ENCODE measurements at regions not wholly inside any gene's neighbourhood (a gene's known extent, or its start where the extent isn't known, plus 50 kb on each side); places are given as distances from the start of the nearest gene placed in this dataset.
A peak's percentile ranks its signal among the peaks of the same experiment; 100 is the strongest.

DNA sequence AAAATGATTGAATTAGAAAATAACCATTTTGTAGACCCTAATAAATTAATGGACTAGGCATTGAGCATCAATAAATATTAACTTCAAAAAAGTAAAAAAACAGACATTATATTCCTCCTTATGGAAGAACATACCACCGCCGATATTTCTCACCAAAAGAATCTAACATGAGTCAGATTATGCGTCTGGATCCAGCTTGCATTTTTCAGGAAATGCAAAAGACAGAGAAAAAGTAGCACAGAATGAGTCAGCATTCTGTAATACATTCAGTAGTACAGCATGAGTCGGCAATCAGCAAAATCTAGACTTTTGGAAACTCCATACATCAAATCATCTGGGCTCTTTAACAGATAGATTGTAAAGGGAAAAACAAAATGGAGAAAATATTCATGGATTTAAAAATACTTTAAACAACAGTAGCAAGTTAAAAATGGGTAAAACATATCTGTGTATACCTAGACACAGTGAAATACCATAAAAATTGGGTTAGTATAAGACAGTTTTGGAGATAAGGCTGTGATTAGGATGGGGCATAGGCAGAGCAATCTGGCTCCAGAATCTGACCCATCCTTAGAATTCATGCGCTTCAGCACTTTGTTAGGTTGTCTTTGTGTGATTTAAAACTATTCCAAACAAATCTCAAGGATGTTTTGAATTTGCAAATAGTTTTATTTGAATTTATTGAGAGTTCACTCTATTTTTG lies 633.0 kb upstream of the FAM241A start:
- peak; percentile 27 for DNase-seq

DNA sequence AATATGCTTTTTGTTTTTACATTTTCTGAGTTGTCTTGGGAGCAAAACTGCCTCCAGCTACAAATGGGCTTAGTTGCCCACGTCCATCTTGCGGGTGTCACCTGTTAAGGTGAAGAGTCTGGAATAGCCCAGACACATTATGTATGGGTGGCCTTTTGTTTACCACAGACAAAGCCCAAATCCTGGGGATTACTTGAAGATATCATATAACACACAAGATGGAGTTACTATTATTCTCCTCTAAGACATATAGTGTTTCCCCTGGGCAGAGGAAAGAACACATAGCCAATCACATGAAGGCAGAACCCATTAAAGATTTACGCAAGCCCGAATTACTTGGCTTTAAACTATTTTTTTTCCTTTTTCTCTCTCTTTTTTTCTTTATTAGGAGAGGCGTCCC lies 625.6 kb upstream of the FAM241A start:
- DNase-seq: no peak

DNA sequence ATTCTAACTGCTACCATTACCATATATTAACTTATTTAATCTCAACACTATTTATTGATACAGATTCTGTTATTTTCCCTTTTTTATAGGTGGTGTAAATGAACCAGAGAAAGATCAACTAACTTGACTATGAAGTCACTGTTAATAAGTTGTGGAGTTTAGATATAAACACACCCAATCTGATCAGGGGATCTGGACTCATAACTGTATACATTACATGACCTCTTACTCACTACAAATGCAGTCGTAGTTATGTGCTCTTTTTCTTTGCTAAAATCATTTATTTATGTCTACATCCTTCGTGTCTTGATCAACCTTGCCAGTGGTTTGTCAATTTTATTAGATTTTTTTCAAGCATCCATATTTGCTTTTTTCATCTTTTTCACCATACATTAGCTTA lies 614.8 kb upstream of the FAM241A start:
- DNase-seq: no peak

DNA sequence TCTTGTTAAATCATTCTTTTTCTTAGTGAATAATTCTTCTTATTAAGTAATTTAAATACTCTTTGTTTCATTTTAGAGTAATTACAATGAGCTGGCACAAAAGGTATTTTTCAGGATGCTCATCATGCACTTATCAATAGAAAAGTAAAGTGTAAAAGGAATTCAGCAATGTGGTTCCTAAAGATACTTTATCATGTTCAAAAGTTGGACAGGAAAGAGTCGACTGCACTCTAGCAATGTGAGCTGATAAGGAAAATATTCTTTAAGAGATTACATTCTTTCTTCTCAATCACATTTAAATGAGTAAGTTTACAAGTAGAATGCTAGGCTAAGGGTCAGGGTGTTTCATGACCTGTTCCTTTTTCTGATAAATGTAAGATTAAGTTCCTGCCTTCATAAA lies 609.5 kb upstream of the FAM241A start:
- no peak for DNase-seq

DNA sequence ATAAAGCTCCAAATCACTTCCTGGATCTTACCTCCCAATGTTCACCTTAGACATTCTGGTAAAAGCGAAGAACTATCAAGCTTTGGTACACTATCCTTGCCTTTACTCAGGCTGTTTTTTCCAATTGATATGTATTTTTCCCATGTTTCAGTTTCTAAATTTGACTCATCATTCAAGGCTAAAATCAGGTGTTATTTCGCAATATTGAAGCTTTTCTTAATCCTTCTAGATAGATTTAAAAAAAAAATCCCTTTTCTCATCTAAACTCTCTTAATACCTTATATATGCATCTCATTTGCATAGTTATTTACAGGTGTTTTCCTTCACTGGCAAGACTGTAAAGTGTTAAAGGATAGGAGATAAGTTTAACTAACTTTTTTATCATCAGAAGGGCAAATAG lies 608.1 kb upstream of the FAM241A start:
- no peak for DNase-seq

DNA sequence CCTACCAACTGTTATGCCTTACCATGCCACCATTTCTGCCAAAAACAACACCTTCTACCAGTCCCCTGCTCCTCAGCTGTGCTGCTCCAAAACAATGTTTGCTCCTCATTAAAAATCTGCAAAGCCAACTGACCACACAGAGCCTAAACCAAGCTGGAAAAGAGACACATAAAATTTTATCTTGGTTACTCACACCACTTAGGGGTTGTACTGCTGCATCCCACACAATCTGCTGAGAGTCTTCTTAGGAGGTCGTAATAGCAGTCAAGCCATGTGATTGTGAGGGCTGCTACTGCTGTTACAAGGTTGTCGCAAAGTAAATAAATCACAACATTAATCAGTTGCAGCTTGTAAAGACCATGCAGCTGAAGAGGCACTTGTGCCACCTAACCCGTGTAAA lies 607.4 kb upstream of the FAM241A start:
- no peak for DNase-seq

DNA sequence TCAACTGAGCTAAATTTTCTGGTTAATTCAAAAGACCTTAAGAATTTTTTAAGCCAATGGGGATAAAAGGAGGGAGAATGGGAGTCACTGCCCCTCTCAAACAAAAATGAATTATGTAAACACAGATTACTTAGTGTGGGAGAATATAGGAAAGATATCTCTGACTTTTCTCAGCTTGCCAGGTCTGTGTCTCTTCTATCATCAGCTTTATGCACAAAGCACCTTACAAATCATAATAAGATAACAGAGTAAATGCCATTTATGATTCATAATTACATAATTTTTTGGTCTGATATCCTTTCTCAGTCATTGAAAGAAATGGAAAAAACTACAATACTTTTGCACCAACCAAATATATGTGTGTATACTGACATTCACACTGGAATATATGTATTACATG lies 604.6 kb upstream of the FAM241A start:
- no peak for DNase-seq

DNA sequence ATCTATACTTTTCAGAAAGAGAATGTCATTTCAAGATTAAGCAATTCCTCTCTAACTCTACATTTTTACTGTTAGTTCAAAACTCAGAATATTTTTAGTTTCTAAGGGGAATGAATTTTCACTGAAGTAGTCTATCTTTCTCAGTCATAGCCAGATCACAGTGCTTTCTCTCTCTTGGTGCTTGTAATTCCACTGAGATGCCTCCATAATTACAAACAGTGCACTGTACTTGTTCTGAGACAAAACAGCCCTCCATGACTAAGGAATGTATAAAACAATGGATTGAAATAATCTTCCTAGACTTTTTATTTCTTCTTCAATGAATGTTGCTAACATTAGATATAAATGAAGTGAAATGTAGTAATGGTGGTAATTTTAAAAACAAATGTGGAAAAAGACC lies 603.2 kb upstream of the FAM241A start:
- DNase-seq: no peak

DNA sequence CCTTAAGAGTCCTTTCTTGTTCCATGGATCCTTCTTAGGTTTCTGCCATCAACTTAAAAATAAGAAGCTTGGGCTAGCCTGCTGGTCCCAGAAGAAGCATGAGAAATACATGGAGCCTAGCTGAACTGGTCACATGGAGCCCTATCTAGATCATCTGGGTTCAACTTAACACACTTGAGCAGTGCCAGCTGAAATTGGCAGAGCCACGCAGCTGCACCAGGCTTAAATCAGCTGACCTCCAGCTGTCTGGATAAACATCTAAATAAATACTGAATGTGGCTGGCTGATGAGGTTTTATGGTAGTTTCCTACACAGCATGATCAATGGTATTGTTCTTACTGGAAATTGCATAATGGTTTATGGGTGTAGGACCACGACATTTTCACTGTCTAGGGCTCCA lies 598.4 kb upstream of the FAM241A start:
- DNase-seq: no peak

DNA sequence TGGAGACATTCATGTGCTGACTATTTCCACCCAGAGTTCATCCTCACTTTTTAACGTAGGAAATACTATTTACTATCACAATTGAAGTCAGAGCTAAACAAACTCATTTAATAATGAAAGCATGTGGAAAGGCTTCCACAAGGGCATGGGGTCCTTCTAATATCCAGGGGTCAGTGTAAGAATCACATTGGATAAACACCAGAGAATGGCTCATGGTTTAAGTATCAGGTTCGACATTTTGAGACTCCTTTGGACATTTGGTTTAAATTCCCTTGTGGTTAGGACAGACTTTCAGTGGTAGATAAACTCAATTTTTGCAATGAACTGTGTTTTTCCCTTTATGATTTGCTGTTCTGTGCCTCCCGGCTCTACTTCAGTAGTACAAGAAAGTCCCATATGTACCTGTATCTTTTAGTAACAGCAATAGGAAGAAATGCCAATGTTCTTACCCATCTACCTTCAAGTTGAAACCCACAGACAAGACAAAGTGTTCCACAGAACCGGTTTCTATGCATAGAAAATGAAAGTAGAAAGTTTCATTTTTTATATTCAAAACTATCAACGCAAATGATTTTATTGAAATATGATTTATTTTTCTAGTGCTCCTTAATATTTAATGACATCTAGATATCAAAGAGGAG lies 589.0 kb upstream of the FAM241A start:
- DNase-seq: no peak

DNA sequence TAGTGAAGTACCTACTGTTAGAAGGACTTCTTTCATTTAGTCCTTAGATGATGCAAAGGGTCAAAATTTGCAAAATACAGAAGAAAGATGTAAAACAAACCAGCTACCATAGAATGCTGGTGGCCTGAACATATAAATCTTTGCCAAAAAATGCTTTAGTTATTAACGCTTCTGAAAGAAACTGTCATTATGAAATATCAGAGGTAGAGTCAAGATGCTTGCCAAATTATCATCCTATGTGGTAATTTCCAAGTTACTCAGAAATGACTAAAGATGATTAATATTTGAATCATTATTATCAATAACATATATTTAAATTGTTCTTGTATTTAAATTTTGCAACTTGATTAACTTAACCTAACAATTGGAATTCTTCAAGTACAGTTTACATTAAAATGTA lies 588.4 kb upstream of the FAM241A start:
- no peak for DNase-seq

DNA sequence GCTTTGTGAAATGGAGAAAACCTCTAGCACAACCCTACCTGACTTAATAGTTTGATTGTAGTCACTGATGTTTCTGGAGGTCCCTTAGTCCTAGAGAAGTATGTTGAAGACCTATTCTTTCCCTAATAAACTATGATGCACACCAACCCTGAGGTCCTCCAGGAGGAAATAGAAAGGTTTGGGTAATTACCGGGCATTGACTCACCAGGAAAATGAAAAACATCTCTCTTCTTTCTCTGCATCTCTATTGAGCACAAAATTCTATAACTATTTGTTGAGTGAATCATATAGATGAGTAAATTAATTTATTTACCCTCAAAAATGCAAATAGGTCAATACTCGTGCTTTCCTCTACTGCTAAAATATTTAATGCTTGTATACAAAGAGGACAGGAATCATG lies 582.4 kb upstream of the FAM241A start:
- DNase-seq: no peak

DNA sequence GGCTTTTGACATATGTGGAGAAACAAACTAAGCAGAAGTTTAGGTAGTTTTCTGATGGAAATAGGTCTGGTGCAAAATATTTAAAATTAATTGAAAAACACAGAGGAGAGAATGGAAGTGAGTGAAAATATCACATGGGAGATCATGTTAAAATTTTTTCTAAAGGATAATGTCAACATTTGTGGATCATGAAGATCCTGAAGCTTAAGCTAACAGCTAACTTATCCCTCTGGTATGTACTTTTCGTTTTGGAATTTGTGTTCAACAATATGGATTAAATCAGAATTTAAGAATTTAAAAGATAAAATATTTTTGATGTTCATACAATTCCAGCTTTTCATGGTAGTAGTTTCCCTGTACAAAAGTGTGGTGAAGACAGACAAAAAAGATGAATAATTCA lies 572.8 kb upstream of the FAM241A start:
- DNase-seq: no peak

DNA sequence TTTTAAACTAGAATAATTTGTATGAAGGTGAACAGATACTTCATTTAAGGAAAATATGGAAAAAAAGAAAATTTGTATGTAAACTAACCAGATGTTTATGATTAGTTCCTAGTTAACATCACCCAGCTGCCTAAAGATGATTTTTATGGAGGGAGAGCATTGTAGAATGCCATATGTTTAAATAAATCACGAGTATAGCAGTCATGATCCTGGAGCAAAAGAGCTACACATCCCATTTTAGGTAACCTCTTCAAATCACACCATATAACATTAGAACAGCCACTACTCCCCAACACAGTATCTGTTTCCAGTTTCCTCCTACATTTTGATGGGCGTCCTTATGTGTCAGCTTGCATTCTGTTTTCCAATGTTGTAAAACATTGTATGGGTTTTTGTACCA lies 571.9 kb upstream of the FAM241A start:
- no peak for DNase-seq

DNA sequence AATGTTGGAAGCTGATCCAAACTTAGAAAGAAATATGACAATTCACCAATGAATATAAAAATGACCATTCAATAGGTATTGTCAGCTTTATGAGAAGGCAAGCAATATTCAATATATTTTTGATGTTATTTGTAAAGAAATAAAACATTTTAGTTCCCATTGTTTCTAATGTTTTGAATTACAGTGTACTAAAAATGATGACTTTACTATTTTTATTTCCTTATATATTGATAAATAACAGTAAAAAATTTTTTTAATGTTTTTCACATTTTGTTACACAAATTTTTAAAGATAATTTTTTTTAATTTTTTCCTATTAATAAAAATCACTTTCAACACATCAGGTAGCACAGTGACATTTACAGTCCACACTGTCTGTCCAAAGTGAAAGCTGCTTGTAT lies 565.5 kb upstream of the FAM241A start:
- DNase-seq: no peak

DNA sequence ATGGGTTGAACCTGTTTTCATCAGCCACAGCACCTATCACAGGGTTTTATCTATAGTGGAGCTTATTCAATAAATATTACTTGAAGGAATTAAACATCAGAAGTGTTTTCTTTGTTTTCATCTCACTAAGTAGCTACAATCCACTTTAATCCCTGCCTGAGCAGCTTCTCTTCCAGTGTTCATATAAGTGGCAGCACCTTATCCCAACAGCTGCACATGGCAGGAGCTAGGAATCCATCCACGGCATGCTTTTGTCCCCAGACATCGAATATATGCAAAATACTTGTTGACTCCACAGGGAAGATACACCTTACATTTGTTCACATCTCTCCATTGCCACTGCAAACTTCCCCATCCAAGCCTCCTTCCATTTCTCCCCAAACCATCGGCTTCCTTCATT lies 549.8 kb upstream of the FAM241A start:
- DNase-seq: no peak

DNA sequence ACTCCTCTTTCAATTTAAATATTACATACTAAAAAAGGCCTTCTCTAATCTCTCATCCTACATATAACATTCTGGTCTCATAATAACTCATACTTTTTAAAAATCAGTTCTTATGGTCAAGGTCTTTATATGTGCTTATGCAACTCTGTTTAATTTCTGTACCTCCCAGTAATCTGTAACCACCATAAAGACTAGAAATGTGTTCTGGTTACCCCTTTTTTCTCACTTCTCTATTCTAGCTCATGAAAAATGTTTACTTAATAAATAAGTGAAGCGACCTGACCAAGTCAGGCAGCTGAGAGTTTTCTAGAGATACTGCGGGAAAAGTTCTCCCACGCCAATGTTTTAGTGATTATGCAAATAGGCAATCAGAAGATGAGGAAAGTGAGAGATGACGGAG lies 548.8 kb upstream of the FAM241A start:
- DNase-seq: no peak

DNA sequence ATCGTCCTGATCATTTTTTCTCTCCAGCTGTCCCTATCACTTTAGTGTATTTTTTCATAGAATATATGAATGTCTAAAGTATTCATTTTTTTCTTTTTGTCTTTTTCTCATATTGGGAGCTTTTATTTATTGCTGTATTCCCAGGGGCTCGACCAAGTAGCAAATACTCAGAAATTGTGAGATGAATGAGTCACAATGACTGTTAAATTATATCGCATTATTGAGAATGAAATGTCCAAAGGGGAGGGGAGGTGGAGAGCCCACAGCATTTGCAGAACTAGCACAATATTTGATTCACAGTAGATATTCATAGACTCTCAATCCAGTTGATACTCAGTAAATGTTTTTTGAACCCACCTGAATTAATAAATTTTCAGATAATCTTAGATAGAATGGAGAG lies 543.6 kb upstream of the FAM241A start:
- no peak for DNase-seq

DNA sequence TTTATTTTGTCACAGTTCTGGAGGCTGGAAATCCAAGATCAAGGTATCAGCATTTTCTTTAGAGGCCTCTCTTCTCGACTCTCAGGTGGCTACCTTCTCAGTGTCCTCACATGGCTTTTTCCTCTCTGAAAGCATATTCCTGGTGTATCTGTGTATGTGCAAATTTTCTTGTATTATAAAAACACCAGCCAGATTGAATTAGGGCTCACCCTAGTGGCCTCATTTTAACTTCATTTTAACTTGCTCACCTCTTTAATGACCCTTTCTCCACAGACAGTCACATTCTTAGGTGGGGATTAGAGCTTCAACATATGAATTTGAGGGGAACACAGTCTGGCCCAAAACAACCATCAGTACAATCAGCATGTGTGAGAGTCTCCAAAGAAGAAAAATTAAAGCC lies 542.4 kb upstream of the FAM241A start:
- no peak for DNase-seq

DNA sequence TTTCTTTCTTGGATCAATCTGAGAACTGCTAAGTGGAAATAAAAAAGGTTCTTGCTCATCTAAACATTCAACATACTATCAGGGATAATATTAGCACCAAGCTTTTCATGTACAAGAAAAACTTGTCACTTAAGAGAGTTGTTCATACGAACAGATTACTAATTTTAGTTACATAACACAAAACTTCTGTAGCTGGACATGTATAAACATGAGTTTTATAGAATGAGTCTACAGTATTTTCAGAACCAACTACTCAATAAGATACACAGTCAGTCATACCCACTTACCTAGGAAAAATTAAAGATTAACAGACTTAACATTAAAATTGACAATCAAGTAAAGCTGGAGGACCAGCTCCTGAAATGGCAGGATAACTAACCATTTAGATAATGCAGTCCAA lies 540.1 kb upstream of the FAM241A start:
- no peak for DNase-seq

DNA sequence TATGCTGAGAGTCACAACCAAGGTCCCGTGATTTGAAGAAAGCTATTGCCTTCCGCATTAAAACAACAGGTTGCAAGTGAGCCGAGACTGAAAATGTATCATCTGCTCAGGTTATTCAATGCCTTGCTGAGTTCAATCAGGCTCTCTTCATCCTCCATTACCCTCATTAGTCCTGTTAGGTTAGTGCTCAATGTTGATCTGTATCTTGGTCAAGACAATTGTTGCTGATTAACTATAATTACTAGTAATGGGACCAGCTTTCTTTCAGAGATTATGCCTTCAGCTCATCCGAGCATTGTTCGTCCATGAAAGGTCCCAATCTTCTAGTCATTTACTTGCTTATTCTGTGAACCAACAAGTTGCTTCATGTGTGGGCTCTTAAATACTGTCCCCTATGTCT lies 534.6 kb upstream of the FAM241A start:
- DNase-seq: no peak

DNA sequence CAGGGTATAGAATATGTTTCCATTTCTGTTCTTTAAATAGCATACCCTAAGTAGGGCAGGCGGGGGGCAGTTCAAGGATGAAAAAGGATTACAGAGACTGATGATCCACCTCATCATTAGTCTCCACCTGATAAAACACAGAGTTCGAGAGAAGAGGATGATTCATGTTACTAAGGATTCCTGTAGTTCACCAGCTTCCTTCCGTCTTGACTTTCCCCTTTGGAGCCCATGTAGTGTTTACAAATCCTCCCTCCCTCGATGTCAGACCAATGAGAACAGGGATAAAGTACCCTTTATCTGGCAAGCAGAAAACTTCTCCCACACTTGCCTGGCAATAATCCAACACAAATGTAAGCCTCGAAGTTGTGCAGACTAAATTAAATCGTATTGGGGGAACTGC lies 526.3 kb upstream of the FAM241A start:
- no peak for DNase-seq

DNA sequence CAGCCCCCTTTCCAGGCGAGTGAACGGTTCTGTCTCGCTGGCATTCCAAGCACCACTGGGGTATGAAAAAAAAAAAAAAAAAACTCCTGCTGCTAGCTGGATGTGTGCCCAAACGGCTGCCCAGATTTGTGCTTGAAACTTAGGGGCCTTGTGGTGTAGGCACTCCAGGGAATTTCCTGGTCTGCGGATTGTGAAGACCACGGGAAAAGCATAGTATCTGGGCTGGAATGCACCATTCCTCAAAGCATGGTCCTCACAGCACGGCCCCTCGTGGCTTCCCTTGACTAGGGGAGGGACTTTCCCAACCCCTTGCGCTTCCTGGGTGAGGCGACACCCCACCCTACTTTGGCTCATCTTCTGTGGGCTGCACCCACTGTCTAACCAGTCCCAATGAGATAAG lies 516.8 kb upstream of the FAM241A start:
- no peak for DNase-seq

DNA sequence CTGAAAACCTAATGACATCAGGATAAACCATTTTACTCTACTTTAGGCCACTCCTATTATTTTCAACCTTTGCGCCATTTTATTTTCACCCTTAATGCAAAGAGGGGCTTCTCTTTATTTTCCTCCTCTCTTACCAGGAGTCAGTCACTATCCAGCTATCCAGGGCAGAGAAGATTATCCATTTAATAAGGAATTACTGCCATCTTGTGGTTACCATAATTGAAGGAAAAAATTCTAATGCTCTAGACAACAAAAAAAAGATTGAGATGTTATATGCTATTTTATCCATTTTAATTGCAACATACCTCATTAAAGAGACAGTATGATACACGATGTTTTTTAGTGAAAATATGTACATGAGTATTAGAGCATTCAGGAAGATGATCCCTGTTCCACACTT lies 514.5 kb upstream of the FAM241A start:
- peak; percentile 27 for DNase-seq

Measured in hematopoietic multipotent progenitor cell treated with erythropoietin and hydrocortisone succinate and interleukin-3 and kit ligand, for 4 days (in vitro differentiated cells).